Fibroblast of mammary gland (primary cell): ENCODE measurements at regions not wholly inside any gene's neighbourhood (a gene's known extent, or its start where the extent isn't known, plus 50 kb on each side); places are given as distances from the start of the nearest gene placed in this dataset.

ENCODE experiments used
- DNase-seq: peaks from one replicate; pipeline ENCODE4 v3.0.0-alpha.2; 2010; ENCODE audit warnings: low read depth
- H3K4me3 ChIP-seq: 2 replicates; pipeline ENCODE4 v1.5.1; 2011; ENCODE audit warnings: low read depth, mild to moderate bottlenecking, low read length, moderate library complexity; ENCODE audit not compliant: control insufficient read depth
- TF ChIP-seq, protein P1 (sequence below): conservative IDR thresholded peaks from 2 replicates; pipeline ENCODE4 v1.5.1; 2011; ENCODE audit warnings: low read depth, low read length, inconsistent platforms; ENCODE audit not compliant: control insufficient read depth, insufficient read depth

DNA sequence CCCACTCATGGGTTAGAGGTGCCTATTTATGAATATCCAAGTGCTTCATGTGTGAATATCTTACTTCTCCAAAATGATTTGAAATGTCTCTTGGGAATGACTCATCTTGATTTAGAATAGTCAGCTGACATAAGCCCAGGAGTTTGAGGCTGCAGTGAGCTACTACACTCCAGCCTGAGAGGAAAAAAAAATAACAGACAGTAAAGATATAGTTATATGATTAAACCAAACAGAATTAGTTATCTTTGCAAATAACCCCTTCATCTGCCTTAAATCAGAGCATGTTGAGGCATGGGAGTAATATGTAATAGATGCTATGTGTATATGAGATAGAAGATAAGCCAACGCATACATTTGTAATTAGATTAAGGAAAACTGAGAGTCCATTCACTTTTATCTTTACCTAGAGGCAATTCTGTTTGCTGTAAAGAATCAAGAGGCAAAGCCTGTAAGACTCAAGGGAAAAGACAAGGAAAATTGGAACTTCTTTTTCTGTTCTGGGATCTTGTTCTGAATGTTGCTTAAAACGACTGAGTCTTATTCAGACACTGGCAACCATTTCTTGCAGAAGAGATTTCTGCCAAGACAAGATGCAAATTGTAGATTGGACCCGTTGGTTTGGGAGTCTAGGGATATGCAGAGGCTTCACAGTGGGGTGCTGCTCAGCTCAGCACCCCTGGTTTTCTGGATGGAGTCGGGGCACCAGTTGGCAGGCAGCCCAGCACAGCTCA lies 104.4 kb downstream of the LIPG start:
- H3K4me3 ChIP-seq, result no peak overlapping the region
- peak; percentile 81 for DNase-seq
- TF ChIP-seq, protein P1, sequence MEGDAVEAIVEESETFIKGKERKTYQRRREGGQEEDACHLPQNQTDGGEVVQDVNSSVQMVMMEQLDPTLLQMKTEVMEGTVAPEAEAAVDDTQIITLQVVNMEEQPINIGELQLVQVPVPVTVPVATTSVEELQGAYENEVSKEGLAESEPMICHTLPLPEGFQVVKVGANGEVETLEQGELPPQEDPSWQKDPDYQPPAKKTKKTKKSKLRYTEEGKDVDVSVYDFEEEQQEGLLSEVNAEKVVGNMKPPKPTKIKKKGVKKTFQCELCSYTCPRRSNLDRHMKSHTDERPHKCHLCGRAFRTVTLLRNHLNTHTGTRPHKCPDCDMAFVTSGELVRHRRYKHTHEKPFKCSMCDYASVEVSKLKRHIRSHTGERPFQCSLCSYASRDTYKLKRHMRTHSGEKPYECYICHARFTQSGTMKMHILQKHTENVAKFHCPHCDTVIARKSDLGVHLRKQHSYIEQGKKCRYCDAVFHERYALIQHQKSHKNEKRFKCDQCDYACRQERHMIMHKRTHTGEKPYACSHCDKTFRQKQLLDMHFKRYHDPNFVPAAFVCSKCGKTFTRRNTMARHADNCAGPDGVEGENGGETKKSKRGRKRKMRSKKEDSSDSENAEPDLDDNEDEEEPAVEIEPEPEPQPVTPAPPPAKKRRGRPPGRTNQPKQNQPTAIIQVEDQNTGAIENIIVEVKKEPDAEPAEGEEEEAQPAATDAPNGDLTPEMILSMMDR, result no peak

DNA sequence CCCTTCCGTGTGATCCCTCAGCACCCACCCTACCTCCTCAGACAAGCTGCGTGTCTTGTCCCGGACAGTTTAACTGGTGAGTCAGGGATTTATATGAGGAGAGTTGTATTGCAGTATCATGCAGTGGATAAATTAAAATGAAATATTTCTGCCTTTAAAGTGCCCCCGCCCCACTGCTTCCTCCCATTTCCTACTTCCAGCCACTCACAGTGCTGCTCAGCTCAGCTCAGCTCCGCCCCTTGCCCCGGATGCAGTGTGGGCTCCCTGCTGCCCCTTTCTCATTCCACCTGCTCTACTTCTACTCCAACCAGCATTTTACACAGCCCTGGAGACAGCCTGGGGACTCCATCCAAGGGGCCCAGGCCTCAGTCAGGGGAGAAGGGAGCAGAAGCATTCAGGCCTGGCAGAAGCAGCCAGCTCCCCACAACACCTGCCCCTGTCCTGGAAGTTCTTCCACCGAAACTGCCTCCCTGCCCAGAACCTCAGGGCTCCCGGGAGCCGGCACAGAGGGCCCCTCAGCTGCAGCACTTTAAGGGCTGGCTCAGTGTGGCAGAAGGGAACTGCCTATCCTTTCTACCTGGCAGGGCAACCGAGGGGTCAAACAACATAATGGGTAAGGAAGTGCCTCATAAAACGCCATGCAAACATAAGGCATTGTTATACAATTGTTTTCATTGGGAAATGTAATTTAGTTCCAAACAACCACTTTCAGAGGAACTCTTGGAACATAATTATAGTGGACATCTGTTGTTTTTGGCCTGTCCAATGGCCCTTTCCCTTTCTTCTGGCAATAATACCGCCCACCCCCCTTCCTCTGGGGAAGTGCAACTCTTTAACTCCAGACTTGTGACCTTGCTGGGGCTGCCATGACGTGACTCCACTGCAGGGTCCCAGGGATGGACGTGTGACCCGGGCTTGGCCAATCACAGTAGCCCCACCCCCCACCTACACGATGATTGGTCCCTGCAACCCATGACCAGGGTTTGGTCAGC lies 102.3 kb downstream of the LIPG start:
- TF ChIP-seq, protein P1, result no peak
- H3K4me3 ChIP-seq, result no peak overlapping the region
- peak; percentile 41 for DNase-seq

DNA sequence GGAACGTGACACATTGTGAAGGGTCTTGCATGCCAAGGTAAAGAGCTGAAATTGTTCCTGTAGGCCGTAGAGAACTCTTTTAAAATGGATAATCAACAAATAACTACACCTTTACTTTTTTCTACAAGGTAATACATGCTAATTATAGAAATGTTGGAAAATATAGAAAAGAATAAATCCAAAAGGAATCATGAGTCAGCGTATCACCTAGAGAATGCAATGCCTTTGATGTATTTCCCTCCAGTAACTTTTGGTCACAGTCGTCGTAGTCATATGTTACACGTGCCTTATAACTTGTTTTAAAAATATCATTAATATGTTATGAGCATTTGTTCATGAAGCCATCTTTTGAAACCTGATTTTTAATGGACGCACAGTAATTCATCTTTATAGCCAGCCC lies 100.6 kb downstream of the LIPG start:
- TF ChIP-seq, protein P1, result no peak
- DNase-seq, result no peak
- H3K4me3 ChIP-seq, result no peak overlapping the region

DNA sequence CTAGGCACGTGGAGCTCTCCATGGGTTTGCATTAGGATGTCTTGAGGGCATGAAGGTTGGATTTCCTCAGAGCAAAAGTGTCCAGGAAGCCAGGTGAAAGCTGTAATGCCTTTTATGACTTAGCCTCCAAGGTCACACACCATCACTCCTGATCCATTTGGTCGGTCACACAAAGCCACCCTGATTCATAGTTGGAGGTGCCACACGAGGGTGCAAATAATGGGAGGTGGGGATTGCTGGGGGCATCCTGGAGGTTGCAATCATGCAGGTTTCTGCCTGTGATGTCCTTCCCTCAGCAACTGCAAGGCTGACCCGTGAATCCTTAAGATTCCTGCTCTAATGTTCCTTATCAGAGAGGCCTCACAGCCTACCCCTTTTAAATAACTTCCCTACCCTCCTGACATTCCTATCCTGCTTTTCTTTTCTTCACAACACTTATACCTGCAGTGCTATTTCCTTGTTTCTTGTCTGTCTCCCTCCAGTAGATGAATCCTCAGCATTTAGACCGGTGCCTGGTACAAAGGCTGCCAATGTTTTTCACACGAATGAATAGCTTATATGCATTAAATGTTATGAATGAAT lies 97.1 kb downstream of the LIPG start:
- no peak for DNase-seq
- TF ChIP-seq, protein P1, result no peak
- no peak overlapping the region for H3K4me3 ChIP-seq

DNA sequence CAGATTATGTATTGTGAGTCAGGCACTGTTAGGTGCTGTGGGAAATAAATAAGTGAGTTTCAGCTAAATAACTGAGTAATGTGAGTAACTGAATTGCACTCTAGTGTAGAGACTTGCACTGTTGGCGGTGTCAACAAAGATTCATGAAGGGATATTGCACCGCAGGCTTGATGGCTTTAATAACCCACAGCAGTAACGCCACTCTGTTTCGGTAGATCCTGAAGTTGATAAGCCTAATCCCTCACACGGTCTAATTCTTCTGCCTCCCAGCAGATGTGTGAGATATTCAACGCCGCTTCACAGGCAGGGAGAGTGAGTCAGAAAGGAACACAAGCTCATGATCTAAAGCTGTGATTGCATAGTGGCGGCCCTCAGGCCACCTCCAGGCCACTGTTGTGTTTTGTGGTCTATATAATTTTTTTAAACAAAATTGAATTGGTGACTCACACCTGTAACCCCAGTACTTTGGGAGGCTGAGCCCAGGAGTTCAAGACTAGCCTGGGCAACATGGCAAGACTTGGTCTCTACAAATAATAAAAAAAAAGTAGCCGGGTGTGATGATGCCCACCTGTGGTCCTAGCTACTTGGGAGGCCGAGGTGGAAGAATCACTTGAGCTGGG lies 94.3 kb downstream of the LIPG start:
- TF ChIP-seq, protein P1, result no peak
- DNase-seq, result peak; percentile 68
- H3K4me3 ChIP-seq, result no peak overlapping the region

DNA sequence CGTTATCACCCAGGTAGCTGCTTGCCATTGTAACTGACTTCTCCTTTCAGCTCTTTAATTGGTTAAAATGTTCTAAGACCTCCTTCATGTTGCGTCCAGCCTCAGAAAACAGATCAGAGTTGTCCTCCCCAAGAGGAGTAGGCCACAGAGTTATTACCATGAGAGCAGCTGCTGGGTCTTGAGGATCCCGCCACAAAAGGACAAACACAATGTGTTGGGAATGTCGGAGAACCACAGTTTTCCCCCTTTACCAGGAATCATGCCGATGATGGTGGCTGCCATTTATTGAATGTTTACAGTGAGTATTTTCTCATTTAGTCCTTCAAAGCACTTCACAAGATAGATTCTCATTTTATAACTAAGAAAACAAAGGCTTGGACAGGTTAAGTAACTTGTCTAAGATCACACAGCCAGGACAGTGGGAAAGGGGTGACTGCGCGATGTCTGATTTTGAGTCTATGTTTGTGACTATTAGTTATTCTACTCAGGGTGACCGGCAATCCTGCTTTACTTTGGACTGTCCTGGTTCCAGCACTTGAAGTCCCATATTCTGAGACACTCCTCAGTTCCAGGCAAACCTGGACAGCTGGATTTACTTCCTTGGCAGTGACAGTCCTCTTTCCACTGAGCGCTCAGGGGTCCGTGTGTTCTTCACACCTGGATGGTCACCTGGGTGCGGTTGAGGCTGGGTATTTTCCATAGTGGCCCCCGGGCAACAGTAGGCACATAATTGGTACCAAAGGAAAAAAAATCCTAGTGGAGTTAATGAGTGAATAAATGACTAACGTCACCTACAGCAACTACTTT lies 93.6 kb downstream of the LIPG start:
- TF ChIP-seq, protein P1, result no peak
- H3K4me3 ChIP-seq, result no peak overlapping the region
- DNase-seq, result no peak
